H9 (cell line): ENCODE measurements at regions not wholly inside any gene's neighbourhood (a gene's known extent, or its start where the extent isn't known, plus 50 kb on each side); places are given as distances from the start of the nearest gene placed in this dataset.

Experiments used
- DNase-seq: peaks from one replicate; pipeline ENCODE4 v3.0.0-alpha.2; 2017
- H2AFZ ChIP-seq: one replicate; pipeline ENCODE4 v1.6.1; 2013; ENCODE audit warnings: mild to moderate bottlenecking, low read length, control low read depth, moderate library complexity
- H2AK5ac ChIP-seq: 2 replicates; pipeline ENCODE4 v1.6.1; 2013; ENCODE audit warnings: low read length, control low read depth, mixed read lengths; ENCODE audit not compliant: insufficient read length
- H2BK120ac ChIP-seq: one replicate; pipeline ENCODE4 v1.6.1; 2013; ENCODE audit warnings: low read depth, mild to moderate bottlenecking, low read length, control low read depth, inconsistent platforms; ENCODE audit not compliant: poor library complexity, severe bottlenecking
- H2BK12ac ChIP-seq: 2 replicates; pipeline ENCODE4 v1.6.1; 2013; ENCODE audit warnings: low read length, control low read depth, mixed read lengths, low read depth; ENCODE audit not compliant: insufficient read length
- H2BK15ac ChIP-seq: 2 replicates; pipeline ENCODE4 v1.6.1; 2013; ENCODE audit warnings: low read depth, low read length, control low read depth
- H2BK20ac ChIP-seq: one replicate; pipeline ENCODE4 v1.6.1; 2013; ENCODE audit warnings: low read depth, mild to moderate bottlenecking, low read length, control low read depth, inconsistent platforms; ENCODE audit not compliant: poor library complexity, severe bottlenecking
- H2BK5ac ChIP-seq: 2 replicates; pipeline ENCODE4 v1.6.1; 2013; ENCODE audit warnings: low read length, control low read depth, mixed read lengths; ENCODE audit not compliant: insufficient read length
- H3K14ac ChIP-seq: 2 replicates; pipeline ENCODE4 v1.6.1; 2013; ENCODE audit warnings: low read length, control low read depth; ENCODE audit not compliant: insufficient read depth
- H3K18ac ChIP-seq: 2 replicates; pipeline ENCODE4 v1.6.1; 2013; ENCODE audit warnings: low read depth, mild to moderate bottlenecking, mixed read lengths, low read length, control low read depth; ENCODE audit not compliant: insufficient read length
- H3K23ac ChIP-seq: 2 replicates; pipeline ENCODE4 v1.6.1; 2013; ENCODE audit warnings: low read length, control low read depth, mixed read lengths, low read depth; ENCODE audit not compliant: insufficient read length
- H3K23me2 ChIP-seq: 2 replicates; pipeline ENCODE4 v1.6.1; 2013; ENCODE audit warnings: low read depth, mild to moderate bottlenecking, mixed read lengths, low read length, control low read depth; ENCODE audit not compliant: insufficient read length, poor library complexity, severe bottlenecking
- H3K27ac ChIP-seq: 2 replicates; pipeline ENCODE4 v1.5.1; 2013; ENCODE audit warnings: low read length, control low read depth, mixed read lengths, low read depth; ENCODE audit not compliant: insufficient read length
- H3K27me3 ChIP-seq: 2 replicates; pipeline ENCODE4 v1.6.1; 2013; ENCODE audit warnings: low read length, control low read depth, inconsistent platforms; ENCODE audit not compliant: insufficient read depth
- H3K4ac ChIP-seq: 2 replicates; pipeline ENCODE4 v1.6.1; 2013; ENCODE audit warnings: low read depth, mild to moderate bottlenecking, control low read depth, inconsistent platforms, low read length, moderate library complexity
- H3K4me1 ChIP-seq: 2 replicates; pipeline ENCODE4 v1.6.1; 2013; ENCODE audit warnings: low read length, control low read depth, inconsistent platforms; ENCODE audit not compliant: insufficient read depth
- H3K4me2 ChIP-seq: 2 replicates; pipeline ENCODE4 v1.6.1; 2013; ENCODE audit warnings: low read length, control low read depth, mixed read lengths; ENCODE audit not compliant: insufficient read length, insufficient read depth
- H3K56ac ChIP-seq: 2 replicates; pipeline ENCODE4 v1.6.1; 2013; ENCODE audit warnings: low read depth, mild to moderate bottlenecking, mixed read lengths, low read length, control low read depth; ENCODE audit not compliant: insufficient read length
- H3K79me1 ChIP-seq: 2 replicates; pipeline ENCODE4 v1.6.1; 2013; ENCODE audit warnings: low read depth, mild to moderate bottlenecking, moderate library complexity, low read length, control low read depth, inconsistent platforms; ENCODE audit not compliant: insufficient read depth, poor library complexity, severe bottlenecking
- H3K79me2 ChIP-seq: 2 replicates; pipeline ENCODE4 v1.6.1; 2013; ENCODE audit warnings: low read length, control low read depth, inconsistent platforms; ENCODE audit not compliant: insufficient read depth
- H3K9ac ChIP-seq: 2 replicates; pipeline ENCODE4 v1.6.1; 2013; ENCODE audit warnings: low read length, control low read depth, mixed read lengths; ENCODE audit not compliant: insufficient read length; ENCODE audit errors: extremely low read depth
- H3K9me3 ChIP-seq: one replicate; pipeline ENCODE4 v1.6.1; 2013; ENCODE audit warnings: low read depth, low read length, inconsistent platforms; ENCODE audit not compliant: control insufficient read depth
- H3T11ph ChIP-seq: one replicate; pipeline ENCODE4 v1.6.1; 2013; ENCODE audit warnings: mild to moderate bottlenecking, low read length, control low read depth, inconsistent platforms
- H4K20me1 ChIP-seq: one replicate; pipeline ENCODE4 v1.6.1; 2013; ENCODE audit not compliant: control insufficient read depth, insufficient read length, insufficient read depth
- H4K5ac ChIP-seq: 2 replicates; pipeline ENCODE4 v1.6.1; 2013; ENCODE audit warnings: low read depth, mild to moderate bottlenecking, mixed read lengths, low read length, control low read depth; ENCODE audit not compliant: insufficient read length
- H4K8ac ChIP-seq: replicated peaks from 2 replicates; pipeline ENCODE4 v1.6.1; 2013; ENCODE audit warnings: low read length, control low read depth, mixed read lengths, low read depth; ENCODE audit not compliant: insufficient read length
- H4K91ac ChIP-seq: 2 replicates; pipeline ENCODE4 v1.6.1; 2013; ENCODE audit warnings: low read depth, mild to moderate bottlenecking, moderate library complexity, mixed read lengths, low read length, control low read depth; ENCODE audit not compliant: insufficient read length
- H3K27ac Mint-ChIP-seq, 3 experiments: 2 replicates in 2 of 3; 3 replicates in 1 of 3; pipeline ENCODE4 v1.8.0; 2020 to 2021; ENCODE audit warnings: mixed read lengths in 3 of 3, mild to moderate bottlenecking in 1 of 3, moderate library complexity in 1 of 3
- H3K27me3 Mint-ChIP-seq: 2 replicates; pipeline ENCODE4 v1.8.0; 2021; ENCODE audit warnings: low read depth, mild to moderate bottlenecking, moderate library complexity, mixed read lengths
- H3K36me3 Mint-ChIP-seq, 3 experiments: 2 replicates in 2 of 3; 3 replicates in 1 of 3; pipeline ENCODE4 v1.8.0; 2020 to 2021; ENCODE audit warnings: low read depth in 3 of 3, mixed read lengths in 3 of 3; ENCODE audit not compliant: insufficient read depth in 1 of 3
- H3K4me1 Mint-ChIP-seq, 2 experiments: 2 replicates each; pipeline ENCODE4 v1.8.0; 2020; ENCODE audit warnings: mixed read lengths in 2 of 2
- H3K4me3 Mint-ChIP-seq, 2 experiments: 2 replicates in 1 of 2; 3 replicates in 1 of 2; pipeline ENCODE4 v1.8.0; 2020 to 2021; ENCODE audit warnings: mild to moderate bottlenecking in 2 of 2, mixed read lengths in 2 of 2, moderate library complexity in 1 of 2
- H3K9me3 Mint-ChIP-seq, 2 experiments: 2 replicates in 1 of 2; 3 replicates in 1 of 2; pipeline ENCODE4 v1.8.0; 2020; ENCODE audit warnings: mild to moderate bottlenecking in 2 of 2, mixed read lengths in 2 of 2, moderate library complexity in 1 of 2
- CTCF ChIP-seq: fragments of 200-600 bp; sonication (generic); conservative IDR thresholded peaks from 3 replicates; pipeline ENCODE4 v1.8.0; 2021; ENCODE audit warnings: antibody characterized with exemption, mild to moderate bottlenecking
- WGBS: extraction: QIAGEN DNeasy Blood & Tissue Kit; methylation state at CpG from one replicate; pipeline ENCODE4 v1.1.7; 2013; ENCODE audit warnings: missing lambda C conversion rate, low lambda C conversion rate, mixed read lengths; ENCODE audit not compliant: insufficient read length; ENCODE audit errors: extremely low coverage; 5-methylcytosine and 5-hydroxymethylcytosine counted together

DNA sequence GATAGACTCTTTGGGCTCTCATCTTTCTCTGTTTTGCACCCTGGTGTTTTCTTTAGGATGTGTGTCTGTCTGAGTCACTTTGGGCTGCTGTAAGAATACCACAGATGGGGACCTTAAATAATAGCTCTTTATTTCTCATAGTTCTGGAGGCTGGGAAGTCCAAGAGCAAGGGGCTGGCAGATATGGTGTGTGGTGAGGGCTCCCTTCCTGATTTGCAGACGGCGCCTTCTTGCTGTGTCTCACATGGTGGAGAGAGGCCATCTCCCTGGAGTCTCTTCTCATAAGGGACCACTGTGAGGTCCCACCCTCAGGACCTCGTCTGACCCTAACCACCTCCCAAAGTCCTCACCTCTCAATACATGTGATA lies 93.7 kb upstream of the ADRA2C start:
- no peak overlapping the region; a peak in 1 of 7 replicates for H3K27ac Mint-ChIP-seq
- WGBS = no CpG with 5 or more reads among the region's 3 CpGs
- Histone ChIP-seq H2BK5ac (no peak overlapping the region), H3K27me3 (no peaks in the 10 kb centered on the region; the same call in 1 of the 2 replicates), H3K18ac (no peak overlapping the region), H3K4ac (no peak overlapping the region), H2AFZ (no peak overlapping the region), H3K79me2 (no peaks in the 10 kb centered on the region), H3K56ac (no peak overlapping the region), H4K20me1 (no peaks in the 10 kb centered on the region), H3K4me2 (no peak overlapping the region), H4K91ac (no peak overlapping the region), H3K79me1 (no peaks in the 10 kb centered on the region), H3K23ac (no peak overlapping the region), H4K5ac (no peak overlapping the region), H2BK20ac (no peak overlapping the region), H3K23me2 (no peaks in the 10 kb centered on the region), H3T11ph (no peak overlapping the region), H3K9ac (no peak overlapping the region), H3K4me1 (no peaks in the 10 kb centered on the region), H2BK15ac (no peak overlapping the region), H3K14ac (no peak overlapping the region), H2BK12ac (no peak overlapping the region), H2BK120ac (no peak overlapping the region), H2AK5ac (no peak overlapping the region), H4K8ac (no peak overlapping the region), H3K27ac (no peak overlapping the region), H3K9me3 (no peaks in the 10 kb centered on the region)
- no peaks in the 10 kb centered on the region; a peak in 2 of 7 replicates for H3K36me3 Mint-ChIP-seq
- H3K4me1 Mint-ChIP-seq = peaks cover 5 to 15% of the 10 kb centered on the region in 2 experiments; a peak in 2 of 4 replicates
- peaks cover 5 to 10% of the 10 kb centered on the region in 2 experiments; a peak in 4 of 5 replicates for H3K9me3 Mint-ChIP-seq
- no peak overlapping the region for H3K4me3 Mint-ChIP-seq
- no peak for TF ChIP-seq CTCF
- DNase-seq = no peak
- H3K27me3 Mint-ChIP-seq = peaks cover 14% of the 10 kb centered on the region
